Lung microvascular endothelial cell (primary cell): ENCODE measurements at regions not wholly inside any gene's neighbourhood (a gene's known extent, or its start where the extent isn't known, plus 50 kb on each side); places are given as distances from the start of the nearest gene placed in this dataset.

Experiments
- DNase-seq, 2 donors: peaks; one replicate each; pipeline versions ENCODE4 v3.0.0 to v3.0.0-alpha.2; 2010; ENCODE audit warnings: low read depth in 2 of 2

DNA sequence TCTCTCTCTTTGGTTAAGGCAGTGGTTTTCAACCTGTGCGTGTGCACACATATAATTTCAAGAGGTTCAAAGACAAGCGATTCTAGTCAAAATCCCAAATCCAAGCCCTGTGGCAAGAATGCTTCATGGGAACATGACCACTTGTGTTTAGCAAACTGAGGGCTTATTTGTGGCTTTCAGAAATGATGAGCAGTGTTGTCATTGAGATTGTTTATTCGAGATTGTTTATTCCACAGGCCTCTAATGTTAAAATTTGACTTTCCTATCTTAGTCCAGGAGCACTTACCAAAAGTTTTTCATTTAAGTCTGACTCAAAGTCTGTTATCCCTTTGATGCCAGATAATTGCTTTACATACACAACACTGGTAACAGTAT is 111.1 kb upstream of the ELL2 start:
- DNase-seq = no peak

DNA sequence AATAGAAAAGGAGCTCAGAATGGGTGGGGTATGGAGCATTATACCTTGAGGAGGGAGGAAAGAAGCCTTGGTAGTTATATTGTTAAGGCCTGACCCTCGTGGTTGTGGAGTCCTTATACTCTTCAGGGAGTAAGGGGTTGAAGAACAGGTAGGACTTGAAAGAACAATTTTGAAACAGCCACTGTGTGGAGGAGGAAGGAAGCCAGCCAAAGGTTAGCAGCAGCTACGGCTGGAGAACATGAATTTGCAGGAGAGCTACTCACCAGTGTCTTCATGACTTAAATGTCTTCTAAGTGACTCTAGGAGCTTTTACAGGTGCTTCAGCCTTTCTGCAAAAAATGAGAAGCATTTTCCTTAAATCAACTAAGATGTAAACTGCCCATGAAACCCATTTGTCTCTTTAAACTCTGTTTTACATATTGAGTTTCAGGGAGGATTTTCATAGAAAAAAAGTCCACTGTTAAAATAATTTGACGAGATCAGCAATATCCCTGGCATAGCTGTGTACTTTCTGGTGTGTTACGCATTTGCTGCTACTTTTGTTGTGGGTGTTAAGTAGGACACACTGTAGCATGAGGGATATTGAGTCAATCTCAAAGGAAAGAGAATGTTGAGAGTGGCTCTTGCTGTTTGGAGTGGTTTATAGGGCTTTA is 110.6 kb upstream of the ELL2 start:
- DNase-seq = no peak

DNA sequence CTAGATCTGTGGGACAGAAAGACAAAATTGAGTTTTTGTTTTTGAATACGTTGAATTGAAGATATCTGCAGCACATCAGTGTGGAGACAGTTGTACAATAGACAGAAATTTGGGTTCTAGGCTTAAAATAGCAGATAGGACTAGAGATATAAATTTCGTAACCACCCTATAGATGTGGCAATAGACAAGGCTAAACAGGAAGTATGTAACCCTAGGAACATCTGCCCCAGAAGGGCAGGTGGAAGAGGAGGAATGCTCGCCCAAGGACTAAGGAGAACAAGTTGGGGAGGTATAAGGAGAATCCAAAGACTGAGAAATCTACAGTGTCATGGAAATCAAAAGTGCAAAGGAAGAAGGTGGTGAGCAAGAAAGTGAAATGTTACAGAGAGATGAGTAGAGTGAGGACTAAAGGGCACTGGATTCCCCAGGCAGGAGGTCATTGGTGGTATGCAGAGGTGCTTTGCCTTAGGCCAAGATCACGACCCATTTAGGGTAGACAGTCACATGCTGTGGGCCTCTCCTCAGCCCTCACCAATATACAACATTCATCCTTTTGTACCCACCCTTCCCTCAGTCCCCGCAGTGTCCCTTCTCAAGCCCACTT is 109.1 kb upstream of the ELL2 start:
- no peak for DNase-seq

DNA sequence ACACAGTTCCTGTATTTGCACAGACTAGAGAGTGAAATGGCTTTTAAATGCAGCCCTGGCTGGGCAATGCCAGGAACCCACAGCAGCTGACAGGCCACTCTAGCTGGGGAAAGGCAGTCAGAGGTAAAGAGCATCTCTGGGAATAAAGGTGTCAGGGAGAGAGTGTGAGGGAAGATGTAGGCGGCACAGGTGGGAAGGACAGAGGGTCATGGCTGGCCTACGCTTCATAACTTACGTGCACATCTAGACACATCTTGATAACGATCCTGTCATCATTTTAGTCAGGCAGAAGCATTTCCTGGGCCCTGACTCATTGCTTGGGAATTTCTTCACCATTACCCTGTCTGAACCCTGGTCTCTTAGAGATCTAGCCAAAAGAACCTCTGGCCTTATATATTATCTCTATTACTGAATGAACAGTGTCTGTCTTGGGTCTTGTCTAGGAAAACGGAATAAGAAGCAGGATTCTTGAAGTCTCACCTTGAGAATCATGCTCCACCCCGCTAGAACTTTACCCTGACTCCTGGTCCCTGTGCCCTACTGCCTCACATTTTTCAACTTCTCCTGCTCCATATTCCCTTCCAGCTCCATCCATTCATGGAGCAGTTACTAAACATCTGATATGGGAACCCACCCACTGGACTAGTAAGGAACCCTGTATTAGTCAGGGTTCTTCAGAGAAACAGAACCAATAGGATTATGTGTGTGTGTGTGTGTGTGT is 106.4 kb upstream of the ELL2 start:
- peak in 1 of 2 donors; percentile 88 for DNase-seq

DNA sequence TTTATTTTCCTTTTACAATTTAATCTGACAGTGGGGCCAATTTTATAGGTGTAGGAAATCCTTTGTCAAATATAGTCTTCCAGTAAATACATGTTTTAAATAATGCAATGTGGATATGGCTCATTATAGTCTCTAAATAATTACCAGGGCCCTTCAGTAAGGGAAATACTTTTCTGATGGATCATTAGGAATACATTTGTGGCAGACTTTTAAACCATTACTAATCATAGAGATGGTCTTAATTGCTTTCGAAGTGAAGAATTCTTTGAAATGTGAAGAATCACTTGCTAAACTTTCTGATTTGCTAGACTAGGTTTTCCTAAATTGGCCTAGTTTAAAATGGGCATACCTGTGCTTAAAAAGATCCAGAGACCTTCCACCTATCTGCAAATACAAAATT is 105.6 kb upstream of the ELL2 start:
- DNase-seq = no peak

DNA sequence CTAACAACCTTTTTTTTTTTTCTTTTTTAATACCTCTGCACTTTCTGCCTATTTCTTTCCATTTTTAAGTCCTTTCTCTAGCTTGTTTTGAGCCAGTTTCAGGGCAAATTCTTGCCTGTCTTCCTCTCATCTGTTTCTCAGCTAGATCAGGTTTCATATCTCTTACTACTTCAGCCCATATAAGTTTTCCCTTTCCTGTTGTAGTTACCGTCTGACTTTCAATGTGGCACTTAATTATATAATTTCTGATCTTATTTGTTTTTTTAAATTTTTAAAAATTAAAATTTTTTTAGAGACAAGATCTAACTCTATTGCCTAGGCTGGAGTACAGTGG is 104.7 kb upstream of the ELL2 start:
- no peak for DNase-seq

DNA sequence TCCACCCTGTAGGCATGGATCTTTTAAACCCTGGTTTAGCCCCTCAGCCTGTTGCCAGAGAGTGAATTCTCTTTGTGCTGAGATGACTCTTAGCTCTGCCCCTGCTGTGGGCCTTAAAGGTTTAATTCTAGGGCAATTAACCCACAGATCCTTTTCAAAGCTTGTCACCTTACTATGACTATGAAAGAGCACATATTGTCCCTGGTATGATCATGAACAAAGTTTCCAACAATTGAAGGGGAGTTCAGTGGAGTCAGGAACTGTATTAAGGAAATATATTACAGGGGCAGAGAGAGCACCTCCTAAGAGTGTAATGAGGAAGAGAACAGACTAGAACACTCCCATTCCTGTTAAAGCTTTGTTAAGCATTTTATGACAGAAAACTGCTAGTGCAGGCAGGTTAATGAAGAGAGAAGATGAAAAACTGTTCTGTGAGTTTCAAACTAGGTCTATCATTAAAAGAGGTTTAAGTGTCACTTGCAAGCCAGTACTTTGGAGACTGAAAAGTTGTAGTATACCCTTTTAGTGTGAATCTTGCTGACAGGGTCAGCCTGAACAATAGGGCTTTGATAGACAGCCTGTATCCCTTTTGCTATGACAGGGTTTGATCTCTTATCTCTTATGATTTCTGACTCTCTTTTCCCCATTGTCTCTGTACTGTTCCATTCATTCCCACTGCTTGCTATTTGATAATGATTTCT is 104.2 kb upstream of the ELL2 start:
- DNase-seq = no peak

DNA sequence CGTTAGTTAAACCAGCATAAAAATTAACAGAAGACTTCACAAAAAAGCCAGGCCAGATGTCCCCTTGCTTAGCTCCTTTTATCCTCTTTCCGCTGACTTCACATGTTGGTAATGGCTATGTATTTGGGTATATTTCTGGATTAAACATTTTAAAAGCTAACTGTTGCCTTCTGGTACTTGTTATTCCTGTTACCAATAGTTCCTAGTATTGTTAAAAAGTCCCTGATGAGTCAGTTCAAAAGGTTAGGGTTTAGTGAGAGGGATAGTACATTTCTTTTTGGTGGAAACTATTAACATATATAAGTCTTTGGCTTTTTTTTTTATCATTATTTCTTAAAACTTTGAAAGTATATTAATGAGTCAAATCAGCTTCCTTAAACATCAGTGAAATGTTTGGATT is 103.2 kb upstream of the ELL2 start:
- no peak for DNase-seq

DNA sequence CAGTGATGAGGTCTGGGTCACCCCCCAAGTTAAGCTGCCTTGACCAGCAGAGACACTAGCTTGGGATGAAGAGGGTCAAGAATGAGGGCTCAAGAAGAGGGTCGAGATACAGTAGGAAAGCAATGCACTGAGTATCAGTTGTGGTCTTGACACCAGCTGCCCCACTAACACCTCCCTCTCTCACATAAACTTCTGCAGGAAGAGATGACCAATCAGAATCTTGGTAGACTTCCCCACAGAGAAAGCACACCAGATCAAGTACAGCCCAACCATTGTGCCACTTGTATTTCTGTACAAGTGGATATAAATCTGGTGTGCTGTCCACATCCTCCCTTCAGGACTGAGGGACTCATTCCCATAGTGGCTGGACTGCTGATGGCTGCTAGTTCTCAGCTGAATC is 101.2 kb upstream of the ELL2 start:
- DNase-seq = no peak

DNA sequence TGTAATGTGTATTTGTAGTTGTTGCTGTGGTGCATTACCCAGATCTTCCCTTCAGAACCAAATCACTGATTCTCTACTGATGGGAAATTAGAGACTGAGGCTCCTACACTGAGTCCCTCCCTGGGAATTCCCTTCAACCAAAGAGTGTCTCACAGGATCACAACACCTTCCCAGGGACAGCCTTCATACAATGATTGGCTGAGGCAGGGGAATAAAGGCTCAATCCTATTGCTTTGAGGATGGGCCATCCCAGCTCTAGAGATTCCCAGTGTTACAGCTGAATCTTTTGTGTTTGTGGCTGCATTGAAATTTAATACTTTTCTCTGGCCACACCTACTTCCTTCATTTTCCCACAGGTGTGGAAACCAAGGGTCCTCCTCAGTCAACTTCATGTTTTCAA is 96.4 kb upstream of the ELL2 start:
- no peak for DNase-seq

DNA sequence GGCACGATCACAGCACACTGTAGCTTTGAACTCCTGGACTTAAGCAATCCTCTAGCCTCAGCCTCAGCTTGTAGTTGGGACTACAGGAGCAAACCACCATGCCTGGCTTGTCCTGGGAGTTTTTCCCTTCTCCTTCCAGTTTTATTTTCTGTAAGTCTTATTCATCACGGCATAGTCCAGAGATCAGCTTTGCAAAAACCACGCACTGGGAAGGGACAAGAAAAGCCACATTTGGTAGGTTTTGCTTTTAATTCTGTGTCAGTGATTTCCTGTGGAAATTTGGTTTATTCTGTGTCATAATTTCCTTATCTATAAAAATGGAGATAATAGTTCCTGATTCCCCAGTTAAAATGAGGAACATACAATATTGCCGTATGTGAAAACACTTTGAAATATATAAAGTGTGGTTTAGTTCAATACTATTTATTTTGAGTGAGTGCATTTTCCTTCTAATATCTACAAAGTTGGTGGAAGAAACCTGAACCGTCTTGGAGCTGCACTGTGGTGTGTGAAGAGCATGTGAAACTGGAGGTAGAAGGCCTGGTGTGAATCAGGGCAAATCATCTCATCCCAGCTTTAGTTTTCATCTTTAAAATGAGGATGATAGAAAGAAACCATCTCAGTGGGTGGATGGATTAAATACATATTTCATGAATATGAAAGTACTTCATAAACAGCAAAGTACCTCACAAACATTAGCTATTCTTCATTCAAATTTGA is 92.8 kb upstream of the ELL2 start:
- DNase-seq = no peak

DNA sequence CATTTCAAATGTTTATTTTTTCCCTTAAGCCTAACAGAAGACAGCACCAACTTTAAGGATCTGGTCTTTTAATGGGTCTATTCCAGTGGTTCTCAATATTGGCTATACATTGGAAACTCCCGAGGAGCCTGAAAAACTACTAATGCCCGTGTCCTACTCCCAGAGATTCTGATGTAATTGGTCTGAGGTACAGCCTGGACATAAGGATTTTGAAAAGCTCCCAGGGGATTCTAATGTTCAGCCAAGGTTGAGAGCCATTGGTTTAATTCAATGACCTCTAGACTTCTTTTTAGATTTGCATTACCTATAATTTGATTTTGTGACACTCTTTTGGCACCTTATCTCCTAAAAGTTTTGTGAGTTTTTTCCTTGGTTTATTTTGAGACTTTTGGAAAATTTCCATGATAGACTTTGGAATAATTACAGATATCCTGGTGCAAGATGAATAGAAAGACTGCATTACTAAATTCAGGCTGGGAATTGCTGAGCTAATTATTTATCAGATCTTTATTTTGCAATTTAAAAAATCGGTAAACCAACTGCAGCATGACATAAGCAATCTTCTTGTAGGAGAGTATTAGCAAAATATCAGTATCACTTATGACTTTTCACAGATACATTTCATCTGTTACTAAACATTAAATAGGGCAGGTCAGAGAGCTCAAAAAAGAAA is 91.5 kb upstream of the ELL2 start:
- DNase-seq = no peak

DNA sequence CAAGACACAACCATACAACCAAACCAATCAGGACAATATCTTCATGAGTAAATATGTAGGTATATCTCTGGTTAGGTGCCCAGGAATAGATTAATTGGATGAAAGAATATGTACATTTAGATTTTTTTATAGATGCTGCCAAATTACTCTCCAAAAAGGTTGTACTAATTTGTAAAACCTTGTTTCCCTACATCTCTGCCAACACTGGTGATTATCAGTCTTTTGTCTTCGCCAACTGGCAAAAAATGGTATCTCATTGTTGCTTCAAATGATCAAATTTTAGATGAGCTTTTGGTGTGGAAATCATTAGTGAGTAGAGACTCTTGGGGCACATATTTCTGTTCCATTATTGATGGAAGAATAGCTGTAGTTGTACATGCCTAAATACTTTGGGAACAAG is 90.7 kb upstream of the ELL2 start:
- no peak for DNase-seq

DNA sequence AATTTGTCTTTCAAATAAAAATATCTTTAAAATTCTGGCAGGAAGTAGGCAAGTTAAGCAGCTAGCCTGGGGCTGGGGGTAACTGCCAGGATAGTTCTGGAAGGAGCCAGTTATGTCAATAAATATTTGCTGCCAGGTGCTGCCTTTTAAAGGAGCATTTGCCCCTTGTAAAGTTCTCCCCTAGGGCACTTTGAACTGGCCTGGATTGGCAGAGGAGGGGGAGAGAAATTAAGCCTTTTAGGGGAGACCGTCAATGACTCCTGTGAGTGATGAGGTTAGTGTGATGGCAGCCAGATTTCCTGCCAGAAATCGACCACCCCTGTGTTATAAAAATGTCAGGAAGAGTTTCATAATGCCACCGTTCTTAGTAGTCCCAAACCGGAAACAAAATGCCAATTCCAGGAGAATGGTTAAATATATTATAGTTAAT is 89.8 kb upstream of the ELL2 start:
- peak in 1 of 2 donors; percentile 16 for DNase-seq

DNA sequence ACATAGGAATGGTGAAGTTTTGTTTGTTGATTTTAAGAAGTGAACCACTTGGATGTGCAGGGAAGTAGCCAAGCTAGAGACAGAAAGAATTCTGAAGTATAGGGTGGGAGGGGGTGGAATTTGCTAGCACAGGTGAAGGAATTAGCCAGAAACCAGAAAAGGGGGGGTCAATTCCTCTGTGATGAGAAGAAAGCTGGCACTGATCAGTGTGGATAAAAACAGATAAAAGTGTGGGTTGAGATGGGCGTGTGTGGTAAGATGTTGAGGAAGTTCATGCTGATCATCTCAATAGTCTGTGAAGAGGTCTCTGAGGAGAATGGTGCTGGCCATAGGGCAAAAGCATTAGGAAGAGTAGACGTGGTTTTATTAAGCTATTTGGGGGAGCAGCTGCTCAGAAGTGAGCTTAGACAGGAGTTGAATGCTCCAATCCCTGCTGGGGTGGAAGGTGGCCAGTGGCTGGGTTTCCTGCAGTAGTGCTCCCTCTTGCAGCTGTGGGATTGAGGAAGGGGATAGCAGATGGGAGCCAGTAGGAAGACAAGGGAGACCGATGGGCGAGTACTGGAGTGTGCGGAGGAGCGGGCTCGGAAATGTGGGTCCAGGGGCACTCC is 88.7 kb upstream of the ELL2 start:
- DNase-seq = no peak

DNA sequence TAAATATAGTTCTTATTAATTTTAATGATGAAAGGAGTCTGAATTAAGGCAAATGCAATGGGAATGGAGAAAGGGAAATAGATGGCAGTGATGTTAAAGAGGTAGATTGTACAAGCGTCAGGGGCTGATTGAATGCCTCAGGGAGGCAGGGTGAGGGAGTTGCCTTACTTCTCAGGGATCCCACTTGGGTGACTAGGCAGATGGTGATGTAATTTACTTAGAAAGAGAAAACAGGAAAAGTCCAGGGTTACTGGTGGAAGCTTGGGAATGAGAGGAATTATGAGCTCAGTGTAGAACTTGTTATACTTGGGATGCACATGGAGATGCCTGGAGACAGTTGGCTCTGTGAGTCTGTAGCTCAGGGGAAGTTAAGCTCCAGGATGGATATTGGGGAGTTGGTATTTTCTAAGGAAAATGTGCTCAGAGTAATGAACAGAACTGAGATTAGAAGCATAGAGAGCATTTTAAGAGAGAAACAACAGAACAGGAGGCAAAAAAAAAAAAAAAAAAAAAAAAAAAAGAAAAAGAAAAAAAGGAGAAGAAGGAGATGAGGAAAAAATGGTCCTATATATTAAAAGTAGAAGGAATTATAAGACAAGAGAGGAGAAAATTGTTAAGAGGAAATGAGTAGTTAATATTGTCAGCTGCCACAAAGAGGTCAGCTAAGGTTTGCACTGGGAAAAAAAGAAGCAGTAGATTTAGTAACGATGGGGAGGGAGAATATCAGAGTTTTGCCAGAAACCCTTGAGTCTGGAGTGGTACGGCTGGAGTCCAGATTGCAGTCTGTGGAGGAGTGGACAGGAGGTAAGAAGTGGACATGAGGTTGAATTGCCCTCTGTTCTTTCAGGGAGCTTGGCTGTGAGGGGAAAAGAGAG is 88.0 kb upstream of the ELL2 start:
- DNase-seq = peak in 1 of 2 donors; percentile 93

DNA sequence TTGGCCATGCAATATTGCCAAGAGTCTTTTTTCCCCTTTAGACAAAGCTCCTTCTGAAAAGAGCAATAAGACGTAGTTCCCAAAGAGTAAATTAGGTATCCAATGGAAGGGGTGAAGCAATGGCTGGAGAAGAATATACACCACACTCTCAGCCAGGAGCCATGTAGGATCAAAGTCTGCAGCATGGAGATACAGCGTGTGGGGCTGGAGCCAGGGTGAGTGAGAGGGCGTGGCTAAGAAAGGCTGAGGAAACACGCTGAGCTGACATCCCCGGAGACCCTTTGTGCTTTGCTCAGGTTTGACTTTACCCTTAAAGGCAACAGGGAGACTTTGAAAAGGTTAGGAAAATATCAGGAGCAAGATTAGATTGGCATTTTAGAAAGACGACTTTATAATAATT is 87.1 kb upstream of the ELL2 start:
- peak in 1 of 2 donors; percentile 18 for DNase-seq

DNA sequence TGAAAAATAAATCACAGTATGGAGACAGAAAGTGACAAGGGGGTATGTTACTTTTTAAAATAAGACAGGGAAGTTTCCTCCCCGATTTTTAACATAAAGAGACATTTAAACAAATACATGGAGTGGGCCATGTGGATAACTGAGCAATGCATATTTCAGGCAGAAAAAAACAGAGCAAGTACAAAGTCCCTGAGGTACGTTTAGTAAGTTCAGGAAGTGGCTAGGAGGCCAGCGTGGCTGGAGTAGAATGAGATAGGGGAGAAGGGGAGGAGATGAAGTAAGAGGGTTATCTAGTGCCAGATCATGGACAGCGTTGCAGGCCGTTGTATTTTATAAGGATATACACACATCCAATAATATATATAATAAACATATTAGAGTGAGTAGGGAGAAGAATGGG is 84.2 kb upstream of the ELL2 start:
- DNase-seq = no peak

DNA sequence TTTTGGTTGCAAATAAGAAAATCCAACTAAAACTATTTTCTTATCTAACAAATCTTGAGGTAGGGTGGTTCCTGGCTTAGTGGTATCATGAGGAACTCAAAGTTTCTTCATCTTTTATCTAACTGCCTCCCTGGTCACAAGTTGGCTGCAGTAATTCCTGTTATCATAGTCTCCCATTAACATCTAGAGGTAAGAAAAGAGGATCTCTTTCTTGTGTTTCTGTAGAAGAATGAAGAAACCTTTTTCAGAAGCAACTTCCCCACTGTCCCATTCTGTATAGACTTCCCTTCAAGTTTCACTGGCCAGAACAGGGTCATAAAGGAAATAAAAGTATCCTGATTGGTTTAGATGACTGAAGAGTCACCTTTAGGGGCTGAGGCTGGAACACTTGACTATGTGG is 81.8 kb upstream of the ELL2 start:
- no peak for DNase-seq

DNA sequence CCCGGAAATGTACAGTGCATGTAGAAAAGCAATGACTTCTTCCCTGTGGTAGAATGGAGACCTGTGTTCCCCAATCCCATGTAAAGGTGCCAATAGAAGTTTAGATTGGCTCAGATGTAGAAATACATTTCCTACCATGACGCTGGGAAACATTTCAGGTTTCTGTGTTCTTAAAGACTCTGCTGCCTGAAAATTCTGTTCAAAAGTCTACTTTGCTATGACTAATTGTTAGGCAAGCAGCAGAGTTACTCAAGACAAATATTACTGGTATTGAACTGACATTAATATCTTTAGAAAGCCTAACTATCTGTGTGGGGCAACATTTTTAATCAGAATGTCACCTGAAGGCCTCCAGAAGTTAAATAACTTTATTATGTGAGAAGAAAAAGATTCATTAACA is 75.5 kb upstream of the ELL2 start:
- no peak for DNase-seq
